GM19372 (cell line): ENCODE measurements at regions not wholly inside any gene's neighbourhood (a gene's known extent, or its start where the extent isn't known, plus 50 kb on each side); places are given as distances from the start of the nearest gene placed in this dataset.
"Not testable (repeated sequence)": the region's sequence is repeated elsewhere in the genome, so short reads cannot be mapped to it uniquely, and the experiment has no call there.

Source experiments
- ATAC-seq: cut with Tn5 transposase; IDR thresholded peaks from one replicate; pipeline ENCODE4 v1.9.1; 2021; ENCODE audit warnings: mild to moderate bottlenecking, low read depth, moderate library complexity; ENCODE audit not compliant: unreplicated experiment

DNA sequence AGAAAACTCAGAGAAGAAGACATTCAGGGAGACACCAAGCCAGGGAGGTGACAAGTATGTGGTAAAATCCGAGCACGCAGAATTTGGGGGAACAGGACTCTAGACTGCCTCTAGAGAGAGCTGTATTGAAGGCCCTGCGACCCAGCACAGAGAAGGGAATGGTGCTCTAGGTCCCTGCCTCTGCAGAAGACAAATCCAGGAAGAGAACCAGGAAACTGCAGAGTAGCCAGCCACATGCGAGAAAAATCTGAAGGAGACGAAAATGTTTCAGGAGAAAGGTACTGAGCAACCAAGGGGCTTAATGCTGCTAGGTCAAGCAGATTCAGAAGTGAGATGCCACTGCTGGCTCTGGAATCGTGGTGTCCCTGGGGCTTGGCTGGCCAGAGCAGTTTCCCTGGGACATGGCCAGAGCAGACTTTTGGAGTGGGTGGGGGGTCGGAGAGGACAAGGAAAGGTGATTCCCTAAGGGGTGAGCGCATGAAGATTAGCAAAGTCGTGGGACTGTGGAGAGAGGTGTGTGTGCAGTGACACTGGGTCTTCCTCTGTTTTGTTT, 158.0 kb upstream of the KLF6 start:
- ATAC-seq: no peak

DNA sequence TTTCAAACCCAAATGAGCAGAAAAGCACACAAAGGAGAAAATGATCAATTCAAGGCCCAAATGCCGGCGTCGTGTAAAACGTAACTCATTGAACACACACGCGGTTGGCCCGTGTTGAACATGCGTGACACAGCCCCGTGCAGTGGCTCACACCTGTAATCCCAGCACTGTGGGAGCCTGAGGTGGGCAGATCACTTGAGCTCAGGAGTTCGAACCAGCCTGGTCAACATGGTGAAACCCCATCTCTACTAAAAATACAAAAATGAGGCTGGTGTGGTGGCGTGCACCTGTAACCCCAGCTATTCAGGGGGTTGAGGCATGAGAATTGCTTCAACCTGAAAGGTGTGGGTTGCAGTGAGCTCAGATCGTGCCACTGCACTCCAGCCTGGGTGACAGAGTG, 156.7 kb upstream of the KLF6 start:
- no peak for ATAC-seq

DNA sequence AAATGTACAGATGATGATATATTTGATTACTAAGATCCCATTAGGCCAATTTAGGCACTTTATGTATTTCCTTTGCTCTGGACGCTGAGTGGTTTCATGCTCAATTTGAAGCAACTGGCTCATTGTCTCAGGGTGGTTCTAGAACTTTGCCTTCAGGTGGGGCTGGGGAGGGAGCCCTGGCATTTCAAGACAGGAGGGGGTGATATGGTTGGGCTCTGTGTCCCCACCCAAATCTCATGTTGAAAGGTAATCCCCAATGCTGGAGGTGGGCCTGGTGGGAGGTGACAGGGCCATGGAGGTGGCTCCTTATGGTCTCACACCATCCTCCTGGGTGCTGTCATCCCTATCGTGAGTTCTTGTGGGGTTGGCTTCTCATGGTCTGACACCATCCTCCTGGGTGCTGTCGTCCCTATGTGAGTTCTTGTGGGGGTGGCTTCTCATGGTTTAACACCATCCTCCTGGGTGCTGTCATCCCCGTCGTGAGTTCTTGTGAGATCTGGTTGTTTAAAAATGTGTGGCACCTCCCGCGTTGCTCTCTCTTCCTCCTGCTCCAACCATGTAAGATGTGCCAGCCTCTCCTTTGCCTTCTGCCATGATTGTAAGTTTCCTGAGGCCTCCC, 151.5 kb upstream of the KLF6 start:
- no peak for ATAC-seq

DNA sequence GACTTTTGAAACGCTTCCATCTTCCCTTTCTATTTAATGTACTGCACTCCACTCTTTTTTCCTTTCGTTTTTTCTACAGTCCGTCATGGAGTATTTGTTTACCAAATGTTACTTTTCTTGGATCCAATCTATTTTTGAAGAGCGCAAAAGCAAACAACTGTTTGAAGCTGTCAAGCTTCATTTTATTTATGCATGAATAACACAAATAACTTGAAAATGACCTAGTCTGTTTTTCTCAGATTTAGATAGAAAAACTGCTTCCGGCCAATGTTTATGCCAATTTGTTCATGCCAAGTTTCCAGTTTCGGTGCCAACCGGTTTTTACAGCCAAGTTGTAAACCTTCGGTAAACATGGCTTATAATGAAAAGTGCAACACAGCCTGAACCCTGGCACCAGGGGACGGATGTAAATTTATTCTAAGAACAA, 150.9 kb upstream of the KLF6 start:
- no peak for ATAC-seq

DNA sequence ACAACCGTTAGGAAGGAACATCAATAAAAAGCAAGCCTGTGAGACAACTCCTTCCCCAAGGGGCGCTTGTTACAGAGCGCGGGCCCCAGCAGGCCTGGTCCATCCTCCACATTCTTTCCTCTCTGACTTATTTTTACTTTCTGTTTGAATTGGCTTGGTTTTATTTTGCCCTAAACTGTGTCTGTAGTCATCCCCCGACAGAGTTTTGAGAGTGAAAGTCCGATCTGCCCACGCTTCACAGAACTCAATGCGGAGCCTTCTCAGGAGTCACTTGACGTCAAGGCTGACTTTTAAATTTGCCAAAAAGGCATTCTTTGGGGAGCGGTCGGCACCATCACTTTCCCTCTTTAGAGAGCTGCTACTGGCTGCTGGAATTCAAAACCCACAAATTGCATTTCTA, 150.1 kb upstream of the KLF6 start:
- ATAC-seq: peak; percentile 98

DNA sequence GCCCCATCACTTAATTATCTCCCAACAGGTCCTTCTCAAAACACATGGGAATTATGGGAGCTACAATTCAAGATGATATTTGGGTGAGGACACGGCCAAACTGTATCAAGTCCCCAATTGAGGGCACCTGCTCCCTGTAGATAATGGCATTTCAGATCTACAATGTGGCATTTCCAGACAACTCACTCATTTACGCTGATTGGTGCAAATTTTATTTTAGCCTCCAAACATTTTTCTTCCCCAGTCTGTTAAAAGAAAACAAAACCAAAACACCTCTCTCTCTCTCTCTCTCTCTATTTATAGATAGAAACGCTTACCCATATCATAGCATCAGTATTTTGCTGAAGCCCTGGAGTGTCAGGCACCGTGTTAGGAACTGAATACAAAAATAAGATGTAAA, 148.7 kb upstream of the KLF6 start:
- no peak for ATAC-seq

DNA sequence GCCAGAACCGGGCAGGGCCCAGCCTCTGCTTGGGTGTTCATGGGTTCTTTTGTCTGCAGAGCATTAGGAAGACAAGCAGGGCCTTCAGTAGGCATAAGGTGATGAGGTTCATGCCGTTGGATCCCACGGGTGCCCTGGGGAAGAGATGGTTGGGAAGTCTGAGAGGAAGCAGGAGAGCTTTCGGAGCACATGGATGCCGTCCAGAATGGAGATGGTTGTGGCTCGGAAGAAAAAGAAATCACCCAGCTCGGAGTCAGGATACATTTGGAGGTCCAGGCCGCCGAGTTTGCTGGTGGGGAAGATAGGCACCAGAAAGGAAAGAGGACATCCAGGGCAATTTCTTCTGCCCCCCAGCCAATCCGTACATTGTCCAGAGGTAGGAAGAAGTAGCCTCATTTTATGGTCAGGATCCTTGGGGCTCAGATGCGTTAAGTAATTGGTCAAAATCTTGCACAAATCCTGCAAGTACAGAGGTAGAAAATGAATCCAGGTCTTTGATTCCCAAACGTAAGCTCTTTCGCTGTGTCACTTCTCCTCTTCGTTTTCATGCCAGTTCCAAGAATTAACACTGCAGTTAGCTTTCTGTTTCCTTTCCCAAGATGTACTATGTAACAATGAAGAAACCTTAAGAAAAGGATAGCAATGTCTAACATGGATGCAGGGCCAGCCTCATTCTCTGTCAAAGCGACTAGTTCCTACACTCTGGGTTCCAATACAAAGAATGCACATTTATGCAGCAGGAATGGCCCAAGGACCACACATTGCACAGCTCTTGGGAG, 147.8 kb upstream of the KLF6 start:
- no peak for ATAC-seq

DNA sequence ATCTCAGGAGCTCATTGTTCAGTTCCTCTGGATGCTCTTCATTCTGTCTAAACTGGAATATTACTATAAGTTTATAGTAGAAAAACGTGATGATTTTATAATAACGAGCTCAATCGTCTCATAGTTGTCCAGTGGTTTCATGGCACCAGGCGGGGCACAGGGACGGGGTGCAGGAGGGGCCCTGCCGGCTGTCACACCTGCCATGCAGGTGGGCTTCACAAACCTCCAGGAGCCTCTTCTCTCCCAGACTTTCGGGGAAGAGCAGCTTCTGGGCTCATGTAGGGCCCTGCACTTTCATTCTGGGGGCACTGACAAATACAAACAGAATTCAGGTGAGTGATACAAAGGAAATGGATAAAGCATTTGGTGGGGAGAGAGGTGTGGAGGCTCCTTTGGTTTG, 146.9 kb upstream of the KLF6 start:
- no peak for ATAC-seq

DNA sequence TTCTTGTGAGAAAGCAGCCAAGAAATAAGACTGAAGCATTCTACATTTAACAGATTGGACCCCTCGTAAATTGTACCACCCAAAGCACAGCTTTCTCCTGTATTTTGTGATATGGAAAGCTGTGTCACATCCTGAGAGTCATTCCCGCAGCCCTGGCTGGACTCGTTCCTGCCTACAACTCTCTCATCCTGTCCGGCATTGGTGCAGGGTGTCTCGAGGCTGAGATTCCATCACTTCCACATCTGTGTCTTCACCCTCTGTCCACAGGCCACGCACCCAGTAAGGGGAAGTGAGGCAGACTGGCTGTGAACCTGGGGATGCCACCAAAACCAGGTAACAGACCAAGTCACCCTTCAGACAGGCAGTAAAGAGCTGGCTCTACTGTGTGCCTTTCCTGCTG, 146.2 kb upstream of the KLF6 start:
- no peak for ATAC-seq

DNA sequence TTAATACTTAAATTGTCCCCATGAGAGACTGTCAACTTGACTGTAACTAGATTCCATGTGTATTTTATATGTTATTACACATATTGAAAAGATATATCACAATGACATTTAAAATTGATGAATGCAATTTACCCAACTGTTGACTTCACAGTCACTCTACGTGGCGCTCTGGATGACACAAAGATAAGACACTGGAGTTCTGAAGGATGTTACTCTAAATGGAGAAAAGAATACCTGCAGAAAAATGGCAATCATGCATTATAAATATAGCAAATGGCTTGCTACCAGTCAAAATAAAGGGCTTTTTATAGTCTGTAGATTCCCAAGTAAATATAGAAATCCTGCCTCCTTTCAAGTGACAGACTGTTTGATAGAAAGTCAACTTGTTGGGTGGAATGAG, 143.6 kb upstream of the KLF6 start:
- no peak for ATAC-seq

DNA sequence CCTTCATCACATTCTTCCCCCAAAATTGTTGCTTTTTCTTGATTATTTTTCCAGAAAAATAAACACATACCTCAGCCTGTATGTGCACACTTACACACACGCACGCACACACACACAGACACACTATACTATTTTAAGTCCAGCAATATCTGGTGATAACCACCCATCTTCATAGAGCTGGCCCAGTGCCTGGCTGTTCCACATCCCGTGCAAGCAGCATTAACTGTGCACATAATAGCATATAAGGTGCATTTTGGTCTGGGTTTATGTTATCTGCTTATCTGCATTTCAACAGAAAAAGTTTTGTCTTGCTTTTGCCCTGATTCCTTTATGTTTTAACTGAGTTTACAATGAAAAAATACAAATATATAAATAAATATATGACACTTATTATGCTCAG, 143.1 kb upstream of the KLF6 start:
- no peak for ATAC-seq

DNA sequence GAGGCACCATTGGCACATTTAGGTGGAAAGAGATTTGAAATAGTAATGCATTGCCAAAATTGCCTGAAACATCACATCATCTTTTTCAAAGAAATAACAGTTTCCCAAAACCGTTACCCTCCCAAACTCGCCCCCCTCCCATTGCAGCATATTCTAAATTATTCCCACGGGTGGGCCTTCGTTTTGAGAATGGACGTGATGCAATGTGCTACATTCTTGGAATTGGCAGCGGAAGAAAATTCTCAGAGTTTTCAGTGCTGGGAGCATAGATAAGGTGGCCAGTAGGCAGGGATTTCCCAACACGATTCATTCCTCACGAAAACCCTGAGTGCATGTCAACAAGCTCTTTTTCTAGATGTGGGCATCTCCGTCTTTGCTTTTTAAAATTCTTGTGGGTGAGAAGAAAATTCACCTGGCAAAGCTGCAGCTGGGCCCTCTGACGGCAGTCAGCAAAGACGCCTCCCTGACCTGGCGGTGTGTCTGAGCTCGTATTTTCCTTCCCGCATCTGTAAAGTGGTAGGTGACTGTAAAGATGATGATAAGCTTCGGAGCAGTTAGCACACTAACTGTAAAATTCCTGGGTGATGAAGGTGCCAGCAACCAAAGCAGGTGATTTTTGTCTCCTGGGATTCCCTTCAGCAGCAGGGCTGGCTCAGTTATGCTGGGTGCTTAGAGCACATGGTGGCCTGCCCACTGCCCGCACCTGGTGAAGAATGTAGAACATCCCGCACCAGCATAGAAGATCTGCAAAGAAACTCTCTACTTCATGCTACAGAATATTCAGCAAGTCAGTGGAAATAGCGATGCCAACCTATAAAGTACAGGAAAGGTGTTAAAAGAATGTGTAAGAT, 141.9 kb upstream of the KLF6 start:
- no peak for ATAC-seq

DNA sequence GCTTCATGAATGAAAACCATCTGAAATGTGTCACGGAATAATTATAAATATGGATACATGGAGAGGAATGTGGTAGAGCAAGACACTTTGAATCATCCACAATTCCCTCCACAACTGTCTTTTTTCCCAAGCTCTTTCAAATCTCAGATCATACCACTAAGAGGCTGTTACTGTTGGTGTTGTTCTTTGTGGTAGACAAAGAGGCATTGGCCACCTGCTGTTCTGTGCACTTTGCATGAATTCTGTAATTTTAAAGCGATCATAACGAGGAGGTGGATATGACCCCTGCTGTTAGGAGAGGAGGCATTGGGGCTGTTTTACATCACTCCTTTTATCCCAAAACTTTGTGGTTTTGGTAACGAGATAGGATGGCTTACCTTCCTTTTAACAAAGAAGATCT, 141.2 kb upstream of the KLF6 start:
- ATAC-seq: no peak

DNA sequence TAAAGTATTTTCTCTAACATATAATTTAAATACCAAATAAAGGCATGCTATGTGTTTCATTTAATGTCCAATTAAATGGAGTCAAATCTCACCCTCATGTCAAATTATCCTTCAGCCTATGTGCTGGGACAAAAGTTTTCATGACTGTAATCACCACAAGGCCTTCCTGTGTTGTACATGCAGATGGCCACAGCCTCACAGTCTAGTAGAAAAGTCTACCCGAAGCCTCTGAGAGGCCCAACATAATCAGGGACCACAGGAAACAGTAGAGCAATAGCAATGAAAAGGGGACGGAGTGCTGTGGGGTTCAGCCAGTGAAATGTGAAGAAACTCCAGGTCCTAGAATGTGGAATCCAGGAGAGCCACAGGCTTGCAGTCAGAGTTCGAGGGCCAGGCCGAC, 140.2 kb upstream of the KLF6 start:
- ATAC-seq: no peak

DNA sequence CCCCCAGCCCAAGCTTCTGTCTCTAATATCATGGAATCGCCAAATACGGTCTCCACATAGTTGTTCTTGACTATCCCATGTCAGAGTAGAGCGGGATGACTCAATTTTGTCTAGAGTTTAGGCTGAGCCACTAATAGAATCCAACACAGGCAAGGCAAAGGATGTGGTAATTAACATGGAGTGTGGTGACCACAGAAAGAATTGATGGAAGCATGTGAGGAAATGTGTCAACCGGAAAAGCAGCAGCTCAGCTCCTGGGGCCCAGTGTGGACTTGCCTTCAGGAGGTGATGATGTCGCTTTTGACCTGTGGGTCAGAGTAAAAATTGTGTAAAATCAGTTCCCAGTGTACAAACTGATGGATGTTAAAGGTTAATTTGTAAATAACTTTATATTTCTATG, 139.3 kb upstream of the KLF6 start:
- no peak for ATAC-seq

DNA sequence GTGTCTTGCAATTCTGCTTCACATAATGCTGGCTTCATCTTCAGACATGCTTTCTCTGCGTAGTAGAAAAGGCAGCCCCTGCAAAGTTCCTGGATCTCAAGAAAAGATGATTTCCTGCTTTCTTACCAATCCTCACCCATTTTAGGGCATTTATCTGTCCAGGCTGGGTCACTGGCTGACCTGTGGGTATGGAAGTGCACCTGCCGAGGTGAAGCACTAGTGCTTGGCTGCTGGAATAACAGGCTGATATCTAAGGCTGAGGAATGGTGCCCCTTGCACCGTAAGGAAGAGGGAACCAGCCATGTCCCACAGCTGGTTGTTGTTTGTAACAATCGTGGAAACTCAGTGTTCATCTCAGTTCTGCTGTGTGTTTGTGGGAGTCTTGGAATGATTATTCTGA, 138.0 kb upstream of the KLF6 start:
- no peak for ATAC-seq

DNA sequence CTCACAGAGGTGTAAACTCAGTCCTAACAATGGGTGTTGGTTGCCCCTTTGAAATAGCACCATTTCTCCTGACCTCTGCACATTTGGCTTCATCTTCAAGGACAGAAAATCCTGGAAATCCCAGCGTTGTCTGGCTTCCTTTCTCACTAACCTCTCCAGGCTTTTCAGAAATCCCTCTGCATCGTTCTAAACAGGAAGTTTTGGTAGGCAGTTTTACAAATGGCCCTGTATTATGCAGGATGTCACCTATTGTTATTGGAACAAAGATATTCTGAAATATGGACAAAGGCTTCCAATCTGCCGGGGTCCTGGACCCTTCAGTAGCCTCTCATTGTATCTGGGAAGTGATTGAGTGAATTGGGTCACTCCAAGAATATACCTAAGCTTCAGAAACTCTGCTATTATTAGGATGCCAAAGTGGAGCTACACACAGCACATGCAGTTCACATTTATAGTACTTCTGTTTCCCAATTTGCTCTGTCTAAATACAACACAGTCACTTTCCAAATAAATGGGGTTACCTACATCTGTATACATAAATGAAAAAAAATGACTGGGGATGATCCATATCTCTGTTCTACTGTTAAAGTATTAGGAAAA, 134.8 kb upstream of the KLF6 start:
- no peak for ATAC-seq

DNA sequence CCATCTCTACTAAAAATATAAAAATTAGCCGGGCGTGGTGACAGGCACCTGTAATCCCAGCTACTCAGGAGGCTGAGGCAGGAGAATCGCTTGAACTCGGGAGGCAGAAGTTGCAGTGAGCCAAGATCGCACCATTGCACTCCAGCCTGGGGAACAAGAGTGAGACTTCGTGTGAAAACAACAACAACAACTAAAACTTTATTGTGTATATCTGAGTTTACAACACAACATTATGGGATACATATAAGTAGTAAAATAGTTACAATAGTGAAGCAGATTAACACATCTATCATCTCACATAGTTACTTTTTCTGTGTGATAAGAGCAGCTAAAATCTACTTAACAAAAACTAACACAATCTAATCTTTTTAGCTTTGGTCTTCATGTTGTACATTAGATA, 132.4 kb upstream of the KLF6 start:
- not testable (repeated sequence) for ATAC-seq

DNA sequence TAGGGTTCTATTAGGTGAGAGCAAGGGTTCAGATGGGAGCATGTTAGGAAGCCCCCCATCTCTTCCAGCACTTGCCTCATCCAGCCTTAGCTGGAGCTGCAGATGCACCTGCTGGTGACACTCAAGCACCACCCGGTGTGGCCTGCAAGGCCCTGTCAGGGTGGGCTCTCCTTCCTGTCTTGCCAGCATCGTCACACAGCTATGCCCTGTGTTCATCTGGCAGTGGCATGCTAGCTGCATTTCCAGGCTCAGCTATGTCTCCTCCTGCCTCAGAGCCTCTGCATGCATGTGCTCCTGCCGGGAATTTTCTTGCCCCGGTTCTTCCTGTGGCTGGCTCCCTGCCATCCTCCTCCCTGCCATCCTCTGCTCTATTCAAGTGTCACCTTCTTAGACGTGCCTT, 129.7 kb upstream of the KLF6 start:
- ATAC-seq: no peak

DNA sequence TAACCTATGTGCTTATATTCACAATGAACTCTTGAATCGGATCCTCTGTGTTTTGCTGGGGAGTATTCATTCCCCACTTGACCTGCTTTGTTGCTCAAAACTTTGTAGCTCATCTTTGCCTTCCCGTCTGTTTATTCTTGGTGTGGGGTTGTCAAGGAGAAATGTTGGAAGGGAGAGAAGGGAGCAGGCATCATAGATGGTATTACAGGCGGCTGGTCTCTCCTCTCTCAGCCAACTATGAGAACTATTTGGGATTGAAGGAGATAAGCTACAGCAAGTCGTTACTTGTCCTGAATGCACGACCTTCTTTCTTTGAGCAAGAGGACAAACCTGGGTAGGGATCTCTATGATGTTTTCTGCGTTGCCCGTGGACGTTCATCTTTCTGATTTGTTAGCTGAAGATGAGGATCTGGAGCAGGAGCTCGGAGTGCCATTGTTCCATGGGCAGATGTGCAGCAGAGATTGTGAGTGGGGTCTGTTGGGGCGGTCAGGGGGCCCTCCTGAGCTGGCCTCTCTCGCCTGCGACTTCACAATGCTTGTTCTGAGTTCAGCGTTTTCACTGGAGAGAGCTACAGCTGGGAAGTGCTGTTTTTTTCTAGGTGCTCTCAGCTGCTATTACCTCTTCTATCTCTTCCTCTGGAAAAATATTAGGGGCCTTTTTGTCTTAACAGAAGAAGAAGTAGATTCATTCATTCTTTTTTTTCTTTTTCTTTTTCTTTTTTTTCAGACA, 126.9 kb upstream of the KLF6 start:
- no peak for ATAC-seq
